Fibroblast of lung (primary cell): ENCODE measurements at regions not wholly inside any gene's neighbourhood (a gene's known extent, or its start where the extent isn't known, plus 50 kb on each side); places are given as distances from the start of the nearest gene placed in this dataset.

ENCODE experiments used
- DNase-seq, 2 donors: peaks; one replicate each; pipeline versions ENCODE4 v3.0.0 to v3.0.0-alpha.2; 2010; ENCODE audit warnings: low read depth in 2 of 2
- H2AFZ ChIP-seq: 2 replicates; pipeline ENCODE4 v1.5.1; 2012; ENCODE audit warnings: low read length, control low read depth, inconsistent platforms
- H3K27ac ChIP-seq: 2 replicates; pipeline ENCODE4 v1.5.1; 2011; ENCODE audit warnings: low read length, control low read depth; ENCODE audit not compliant: insufficient read depth
- H3K27me3 ChIP-seq: 2 replicates; pipeline ENCODE4 v1.5.1; 2011; ENCODE audit warnings: mild to moderate bottlenecking, low read length; ENCODE audit not compliant: control insufficient read depth, insufficient read depth
- H3K36me3 ChIP-seq: 2 replicates; pipeline ENCODE4 v1.5.1; 2011; ENCODE audit warnings: low read length; ENCODE audit not compliant: control insufficient read depth, insufficient read depth
- H3K4me1 ChIP-seq: 2 replicates; pipeline ENCODE4 v1.5.1; 2011; ENCODE audit warnings: low read length; ENCODE audit not compliant: control insufficient read depth, insufficient read depth; ENCODE audit errors: extremely low read depth
- H3K4me2 ChIP-seq: 2 replicates; pipeline ENCODE4 v1.5.1; 2011; ENCODE audit warnings: low read length, control low read depth; ENCODE audit not compliant: insufficient read depth; ENCODE audit errors: extremely low read depth
- H3K4me3 ChIP-seq, 4 experiments: fragments of 200-600 bp in 1 of 4; sonication (generic) in 1 of 4; replicated peaks in 1 of 4; 2 replicates each; pipeline ENCODE4 v1.5.1; 2011 to 2016; ENCODE audit warnings: low read length in 4 of 4, low read depth in 3 of 4, mild to moderate bottlenecking in 3 of 4, control low read depth in 2 of 4, inconsistent platforms in 1 of 4, mixed read lengths in 1 of 4; ENCODE audit not compliant: insufficient read depth in 1 of 4; ENCODE audit errors: control extremely low read depth in 1 of 4
- H3K79me2 ChIP-seq: 2 replicates; pipeline ENCODE4 v1.5.1; 2012; ENCODE audit warnings: mild to moderate bottlenecking, low read length, inconsistent platforms; ENCODE audit not compliant: control insufficient read depth, insufficient read depth
- H3K9ac ChIP-seq: 2 replicates; pipeline ENCODE4 v1.5.1; 2011; ENCODE audit warnings: mild to moderate bottlenecking, low read length, control low read depth; ENCODE audit not compliant: insufficient read depth
- H3K9me3 ChIP-seq: 2 replicates; pipeline ENCODE4 v1.5.1; 2012; ENCODE audit warnings: low read depth, low read length; ENCODE audit not compliant: control insufficient read depth, insufficient read depth
- H4K20me1 ChIP-seq: 2 replicates; pipeline ENCODE4 v1.5.1; 2011; ENCODE audit warnings: low read length; ENCODE audit not compliant: control insufficient read depth, insufficient read depth; ENCODE audit errors: extremely low read depth
- EZH2 ChIP-seq: IDR thresholded peaks from 2 replicates; pipeline ENCODE4 v1.5.1; 2012; ENCODE audit warnings: low read length, control low read depth, mild to moderate bottlenecking; ENCODE audit errors: missing control alignments
- TF ChIP-seq, protein P1 (sequence below), 2 donors: IDR thresholded peaks in 1 of 2; conservative IDR thresholded peaks in 1 of 2; 1 replicate in 1 of 2; 2 replicates in 1 of 2; pipeline ENCODE4 v1.5.1; 2011 to 2012; ENCODE audit warnings: low read length in 2 of 2, control low read depth in 1 of 2, inconsistent platforms in 1 of 2, low read depth in 1 of 2, mild to moderate bottlenecking in 1 of 2

- no peak for TF ChIP-seq EZH2
- TF ChIP-seq, protein P1, sequence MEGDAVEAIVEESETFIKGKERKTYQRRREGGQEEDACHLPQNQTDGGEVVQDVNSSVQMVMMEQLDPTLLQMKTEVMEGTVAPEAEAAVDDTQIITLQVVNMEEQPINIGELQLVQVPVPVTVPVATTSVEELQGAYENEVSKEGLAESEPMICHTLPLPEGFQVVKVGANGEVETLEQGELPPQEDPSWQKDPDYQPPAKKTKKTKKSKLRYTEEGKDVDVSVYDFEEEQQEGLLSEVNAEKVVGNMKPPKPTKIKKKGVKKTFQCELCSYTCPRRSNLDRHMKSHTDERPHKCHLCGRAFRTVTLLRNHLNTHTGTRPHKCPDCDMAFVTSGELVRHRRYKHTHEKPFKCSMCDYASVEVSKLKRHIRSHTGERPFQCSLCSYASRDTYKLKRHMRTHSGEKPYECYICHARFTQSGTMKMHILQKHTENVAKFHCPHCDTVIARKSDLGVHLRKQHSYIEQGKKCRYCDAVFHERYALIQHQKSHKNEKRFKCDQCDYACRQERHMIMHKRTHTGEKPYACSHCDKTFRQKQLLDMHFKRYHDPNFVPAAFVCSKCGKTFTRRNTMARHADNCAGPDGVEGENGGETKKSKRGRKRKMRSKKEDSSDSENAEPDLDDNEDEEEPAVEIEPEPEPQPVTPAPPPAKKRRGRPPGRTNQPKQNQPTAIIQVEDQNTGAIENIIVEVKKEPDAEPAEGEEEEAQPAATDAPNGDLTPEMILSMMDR (conservative IDR thresholded peaks at IDR 0.05 in 1 of 2, IDR thresholded peaks at IDR 0.05 in 1 of 2; ENCODE audit: low read depth in 1 of 2, low read length in 2 of 2), result no peak
- Histone ChIP-seq H3K27ac (no peak overlapping the region), H4K20me1 (no peaks in the 10 kb centered on the region), H3K4me2 (no peak overlapping the region), H3K79me2 (no peaks in the 10 kb centered on the region), H3K9ac (no peak overlapping the region), H3K9me3 (no peaks in the 10 kb centered on the region), H3K36me3 (no peaks in the 10 kb centered on the region), H3K4me3 (no peak overlapping the region), H2AFZ (no peak overlapping the region), H3K27me3 (no peaks in the 10 kb centered on the region), H3K4me1 (no peaks in the 10 kb centered on the region)
- DNase-seq, result no peak
Observed at GRCh38 chr2:19288291-19288690, 70.1 kb downstream of the OSR1 start.

GRCh38 chr2:19287324-19287723 lies 71.1 kb downstream of the OSR1 start:
- no peaks in the 10 kb centered on the region for H3K27me3 ChIP-seq
- H3K4me3 ChIP-seq, result no peak overlapping the region
- H3K36me3 ChIP-seq, result no peaks in the 10 kb centered on the region
- no peak overlapping the region for H2AFZ ChIP-seq
- H3K27ac ChIP-seq, result no peak overlapping the region
- no peaks in the 10 kb centered on the region for H3K9me3 ChIP-seq
- H3K79me2 ChIP-seq, result no peaks in the 10 kb centered on the region
- DNase-seq, result no peak
- no peak for TF ChIP-seq EZH2
- TF ChIP-seq, protein P1 (conservative IDR thresholded peaks at IDR 0.05 in 1 of 2, IDR thresholded peaks at IDR 0.05 in 1 of 2; ENCODE audit: low read depth in 1 of 2, low read length in 2 of 2), result no peak
- H3K4me2 ChIP-seq, result no peak overlapping the region
- H3K9ac ChIP-seq, result no peak overlapping the region
- no peaks in the 10 kb centered on the region for H4K20me1 ChIP-seq
- H3K4me1 ChIP-seq, result no peaks in the 10 kb centered on the region

DNA sequence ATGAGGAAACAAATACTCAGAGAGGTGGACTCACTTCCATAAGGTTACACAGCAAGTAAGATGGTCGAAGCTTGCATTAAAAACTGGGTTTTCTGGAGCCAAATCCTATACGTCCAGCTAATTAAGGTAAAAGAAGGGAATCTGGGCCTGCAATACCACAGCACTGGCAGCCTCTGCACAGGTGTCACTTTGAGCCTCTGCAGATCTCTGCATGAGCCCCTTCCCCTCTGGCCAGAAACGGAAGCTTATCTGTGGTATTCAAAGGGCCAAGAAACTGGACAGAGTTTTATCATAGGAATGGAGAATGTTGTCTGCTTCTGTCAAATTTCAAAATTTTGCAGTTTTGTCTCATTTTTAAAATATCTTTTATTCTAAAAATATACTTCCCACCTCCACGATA lies 76.1 kb downstream of the OSR1 start:
- Histone ChIP-seq H3K9ac (no peak overlapping the region), H3K4me3 (no peak overlapping the region), H4K20me1 (no peaks in the 10 kb centered on the region), H3K9me3 (no peaks in the 10 kb centered on the region), H3K4me2 (no peak overlapping the region), H3K27ac (no peak overlapping the region), H3K4me1 (no peaks in the 10 kb centered on the region), H3K36me3 (no peaks in the 10 kb centered on the region), H3K79me2 (no peaks in the 10 kb centered on the region), H3K27me3 (no peaks in the 10 kb centered on the region), H2AFZ (no peak overlapping the region)
- TF ChIP-seq EZH2, result no peak
- TF ChIP-seq, protein P1 (conservative IDR thresholded peaks at IDR 0.05 in 1 of 2, IDR thresholded peaks at IDR 0.05 in 1 of 2; ENCODE audit: low read depth in 1 of 2, low read length in 2 of 2), result no peak
- DNase-seq, result no peak
